ENCODE measurements at regions not wholly inside any gene's neighbourhood (a gene's known extent, or its start where the extent isn't known, plus 50 kb on each side); places are given as distances from the start of the nearest gene placed in this dataset.

GRCh38 chr12:76206677-76207072 lies 122.2 kb upstream of the NAP1L1 start:
- H3K9me3 ChIP-seq (ENCODE audit: insufficient read depth, low read depth) = no peaks in the 10 kb centered on the region; the same call in 1 of the 2 replicates
- H3F3A ChIP-seq (ENCODE audit: insufficient read depth, low read depth) = no peaks in the 10 kb centered on the region
- no peak overlapping the region for H3K4me3 ChIP-seq
- no peaks in the 10 kb centered on the region for H4K20me1 ChIP-seq (ENCODE audit: insufficient read depth)
- intact Hi-C loops (cut with micrococcal nuclease; ENCODE audit: unreplicated experiment) = no loop called here
- TF ChIP-seq EZH2 (IDR thresholded peaks at IDR 0.05; ENCODE audit: low read depth) (no peak), CTCF (conservative IDR thresholded peaks at IDR 0.05) (no peak)
- no peak for DNase-seq
- no TSS peak for BruUV-seq (replicated peaks)
- H3K27me3 ChIP-seq (ENCODE audit: insufficient read depth, low read depth) = no peaks in the 10 kb centered on the region
- no peaks in the 10 kb centered on the region for H3K9me2 ChIP-seq (ENCODE audit: insufficient read depth)
- no peak overlapping the region for H3K4me2 ChIP-seq
- H3K4me1 ChIP-seq (replicated peaks; ENCODE audit: insufficient read depth) = no peaks in the 10 kb centered on the region
- no peaks in the 10 kb centered on the region for H3K36me3 ChIP-seq (ENCODE audit: low read depth)
- H3K27ac ChIP-seq = no peak overlapping the region
- H2AFZ ChIP-seq = no peak overlapping the region
- CTCF ChIA-PET = no interaction called here
- POLR2A ChIA-PET (ENCODE audit: unreplicated experiment) = no interaction called here
- H3K79me2 ChIP-seq (ENCODE audit: low read depth) = no peaks in the 10 kb centered on the region

GRCh38 chr12:76206039-76206676 lies 121.7 kb upstream of the NAP1L1 start:
- H3K4me3 ChIP-seq = no peak overlapping the region
- no peaks in the 10 kb centered on the region for H3K4me1 ChIP-seq (replicated peaks; ENCODE audit: insufficient read depth)
- no peaks in the 10 kb centered on the region for H3K36me3 ChIP-seq (ENCODE audit: low read depth)
- no peak overlapping the region for H3K4me2 ChIP-seq
- no peaks in the 10 kb centered on the region for H3F3A ChIP-seq (ENCODE audit: insufficient read depth, low read depth)
- no peaks in the 10 kb centered on the region for H4K20me1 ChIP-seq (ENCODE audit: insufficient read depth)
- TF ChIP-seq EZH2 (IDR thresholded peaks at IDR 0.05; ENCODE audit: low read depth) (no peak), CTCF (conservative IDR thresholded peaks at IDR 0.05) (no peak)
- BruUV-seq (replicated peaks) = no TSS peak
- no peaks in the 10 kb centered on the region for H3K9me2 ChIP-seq (ENCODE audit: insufficient read depth)
- CTCF ChIA-PET = no interaction called here
- H2AFZ ChIP-seq = no peak overlapping the region
- H3K9me3 ChIP-seq (ENCODE audit: insufficient read depth, low read depth) = no peaks in the 10 kb centered on the region; the same call in 1 of the 2 replicates
- no peaks in the 10 kb centered on the region for H3K79me2 ChIP-seq (ENCODE audit: low read depth)
- no peak overlapping the region for H3K27ac ChIP-seq
- intact Hi-C loops (cut with micrococcal nuclease; ENCODE audit: unreplicated experiment) = no loop called here
- no peaks in the 10 kb centered on the region for H3K27me3 ChIP-seq (ENCODE audit: insufficient read depth, low read depth)
- DNase-seq = no peak
- POLR2A ChIA-PET (ENCODE audit: unreplicated experiment) = no interaction called here

- Histone ChIP-seq H3K9me3 (ENCODE audit: insufficient read depth, low read depth) (peaks cover 12% of the 10 kb centered on the region), H2AFZ (no peak overlapping the region), H3K27ac (no peak overlapping the region), H3F3A (ENCODE audit: insufficient read depth, low read depth) (no peaks in the 10 kb centered on the region), H3K79me2 (ENCODE audit: low read depth) (no peaks in the 10 kb centered on the region), H3K9me2 (ENCODE audit: insufficient read depth) (no peaks in the 10 kb centered on the region), H4K20me1 (ENCODE audit: insufficient read depth) (no peaks in the 10 kb centered on the region), H3K27me3 (ENCODE audit: insufficient read depth, low read depth) (no peaks in the 10 kb centered on the region), H3K4me3 (no peak overlapping the region), H3K36me3 (ENCODE audit: low read depth) (no peaks in the 10 kb centered on the region), H3K4me2 (no peak overlapping the region), H3K4me1 (replicated peaks; ENCODE audit: insufficient read depth) (no peaks in the 10 kb centered on the region)
- no peak for DNase-seq
- POLR2A ChIA-PET (ENCODE audit: unreplicated experiment) = no interaction called here
- intact Hi-C loops (cut with micrococcal nuclease; ENCODE audit: unreplicated experiment) = no loop called here
- CTCF ChIA-PET = no interaction called here
- TF ChIP-seq EZH2 (IDR thresholded peaks at IDR 0.05; ENCODE audit: low read depth) = no peak
- TF ChIP-seq CTCF (conservative IDR thresholded peaks at IDR 0.05) = no peak
- BruUV-seq (replicated peaks) = no TSS peak
Observed at GRCh38 chr12:76202621-76203020, 118.1 kb upstream of the NAP1L1 start.

Data from PC-9 (cell line).